Fibroblast of the aortic adventitia (primary cell): ENCODE measurements at regions not wholly inside any gene's neighbourhood (a gene's known extent, or its start where the extent isn't known, plus 50 kb on each side); places are given as distances from the start of the nearest gene placed in this dataset.
A peak's percentile ranks its signal among the peaks of the same experiment; 100 is the strongest.

Experiments
- DNase-seq: peaks from one replicate; pipeline ENCODE4 v3.0.0-alpha.2; 2010; ENCODE audit warnings: low read depth
- H3K4me3 ChIP-seq: 2 replicates; pipeline ENCODE4 v1.5.1; 2011; ENCODE audit warnings: low read depth, mild to moderate bottlenecking, control low read depth, low read length, moderate library complexity
- CTCF ChIP-seq: IDR thresholded peaks from 2 replicates; pipeline ENCODE4 v1.5.1; 2011; ENCODE audit warnings: mild to moderate bottlenecking, low read length, control low read depth, inconsistent platforms; ENCODE audit not compliant: insufficient read depth

- DNase-seq: peak; percentile 99
- H3K4me3 ChIP-seq: no peak overlapping the region
- TF ChIP-seq CTCF: no peak
These were observed 110.5 kb downstream of the TOMM20 start for GRCh38 chr1:235018161-235018560.

- no peak overlapping the region for H3K4me3 ChIP-seq
- TF ChIP-seq CTCF: no peak
- DNase-seq: no peak
These were observed 110.9 kb downstream of the TOMM20 start for GRCh38 chr1:235017719-235018118.

GRCh38 chr1:235017191-235017590 lies 111.4 kb downstream of the TOMM20 start:
- no peak for DNase-seq
- TF ChIP-seq CTCF: no peak
- no peak overlapping the region for H3K4me3 ChIP-seq

- no peak for TF ChIP-seq CTCF
- no peak for DNase-seq
These were observed 113.2 kb downstream of the TOMM20 start for GRCh38 chr1:235015291-235015985.

GRCh38 chr1:235014756-235015155 lies 113.9 kb downstream of the TOMM20 start:
- TF ChIP-seq CTCF: no peak
- no peak overlapping the region for H3K4me3 ChIP-seq
- no peak for DNase-seq

More at GRCh38 chr1:235015291-235015985, 113.2 kb downstream of the TOMM20 start:
- no peak overlapping the region for H3K4me3 ChIP-seq

GRCh38 chr1:235013512-235013911 lies 115.1 kb downstream of the TOMM20 start:
- DNase-seq: no peak
- H3K4me3 ChIP-seq: no peak overlapping the region
- TF ChIP-seq CTCF: no peak
